Cardiac muscle cell (in vitro differentiated cells and primary cell): ENCODE measurements at regions not wholly inside any gene's neighbourhood (a gene's known extent, or its start where the extent isn't known, plus 50 kb on each side); places are given as distances from the start of the nearest gene placed in this dataset.
"Not testable (repeated sequence)": the region's sequence is repeated elsewhere in the genome, so short reads cannot be mapped to it uniquely, and the experiment has no call there.

Experiments
- DNase-seq, 2 donors: peaks; one replicate each; pipeline versions ENCODE4 v3.0.0 to v3.0.0-alpha.2; 2010 to 2017; ENCODE audit warnings: low read depth in 1 of 2, low spot score in 1 of 2
- H3K27ac ChIP-seq: fragments of 200-600 bp; sonication (generic); 2 replicates; pipeline ENCODE4 v1.5.1; 2016
- H3K27me3 ChIP-seq: fragments of 200-600 bp; sonication (generic); 2 replicates; pipeline ENCODE4 v1.6.0; 2016; ENCODE audit warnings: control low read depth
- H3K36me3 ChIP-seq: fragments of 200-600 bp; sonication (generic); 2 replicates; pipeline ENCODE4 v1.5.1; 2016; ENCODE audit warnings: control low read depth
- H3K4me1 ChIP-seq: fragments of 200-600 bp; sonication (generic); 2 replicates; pipeline ENCODE4 v1.8.1; 2017; ENCODE audit warnings: low read depth, mild to moderate bottlenecking, mixed run types
- H3K4me3 ChIP-seq: fragments of 200-600 bp; sonication (generic); 2 replicates; pipeline ENCODE4 v1.5.1; 2016; ENCODE audit warnings: mild to moderate bottlenecking
- H3K9me3 ChIP-seq: fragments of 200-600 bp; sonication (generic); 2 replicates; pipeline ENCODE4 v1.5.1; 2017; ENCODE audit warnings: low read depth, mild to moderate bottlenecking, control low read depth
- CTCF ChIP-seq: IDR thresholded peaks from 2 replicates; pipeline ENCODE4 v1.5.1; 2012; ENCODE audit warnings: low read depth, mild to moderate bottlenecking, low read length

GRCh38 chr6:49198015-49198414, 265.0 kb downstream of the MMUT start:
- H3K4me1 ChIP-seq, result no peaks in the 10 kb centered on the region
- H3K4me3 ChIP-seq, result no peak overlapping the region
- no peaks in the 10 kb centered on the region for H3K27me3 ChIP-seq
- no peaks in the 10 kb centered on the region for H3K36me3 ChIP-seq
- H3K27ac ChIP-seq, result no peak overlapping the region
- no peak for TF ChIP-seq CTCF
- H3K9me3 ChIP-seq, result no peaks in the 10 kb centered on the region
- no peak for DNase-seq

GRCh38 chr6:49162379-49162778, 300.7 kb downstream of the MMUT start:
- not testable (repeated sequence) for H3K4me3 ChIP-seq, DNase-seq, H3K27ac ChIP-seq, H3K4me1 ChIP-seq, H3K27me3 ChIP-seq, H3K9me3 ChIP-seq, H3K36me3 ChIP-seq

- DNase-seq, result no peak
- Histone ChIP-seq H3K36me3 (no peaks in the 10 kb centered on the region), H3K4me3 (no peak overlapping the region), H3K27me3 (no peaks in the 10 kb centered on the region), H3K4me1 (no peaks in the 10 kb centered on the region), H3K9me3 (no peaks in the 10 kb centered on the region), H3K27ac (no peak overlapping the region)
- no peak for TF ChIP-seq CTCF
Measured at GRCh38 chr6:49155316-49155715, 307.7 kb downstream of the MMUT start.

GRCh38 chr6:49151957-49152356, 311.1 kb downstream of the MMUT start:
- Histone ChIP-seq H3K27me3 (no peaks in the 10 kb centered on the region), H3K36me3 (no peaks in the 10 kb centered on the region), H3K9me3 (no peaks in the 10 kb centered on the region), H3K4me1 (no peaks in the 10 kb centered on the region), H3K27ac (no peak overlapping the region), H3K4me3 (no peak overlapping the region)
- TF ChIP-seq CTCF, result no peak
- DNase-seq, result no peak

- no peaks in the 10 kb centered on the region for H3K4me1 ChIP-seq
- no peak for TF ChIP-seq CTCF
- H3K27me3 ChIP-seq, result no peaks in the 10 kb centered on the region
- H3K27ac ChIP-seq, result no peak overlapping the region
- no peak overlapping the region for H3K4me3 ChIP-seq
- DNase-seq, result no peak
- H3K9me3 ChIP-seq, result no peaks in the 10 kb centered on the region
- H3K36me3 ChIP-seq, result no peaks in the 10 kb centered on the region
Measured at GRCh38 chr6:49151461-49151860, 311.6 kb downstream of the MMUT start.

- Histone ChIP-seq H3K36me3 (no peaks in the 10 kb centered on the region), H3K9me3 (no peaks in the 10 kb centered on the region), H3K27me3 (no peaks in the 10 kb centered on the region), H3K27ac (no peak overlapping the region), H3K4me1 (no peaks in the 10 kb centered on the region), H3K4me3 (no peak overlapping the region)
- no peak for DNase-seq
- no peak for TF ChIP-seq CTCF
Measured at GRCh38 chr6:49151033-49151432, 312.0 kb downstream of the MMUT start.
